ENCODE measurements at regions not wholly inside any gene's neighbourhood (a gene's known extent, or its start where the extent isn't known, plus 50 kb on each side); places are given as distances from the start of the nearest gene placed in this dataset.

- no peak for TF ChIP-seq CTCF (IDR thresholded peaks at IDR 0.05)
- no peak for TF ChIP-seq POLR2A (IDR thresholded peaks at IDR 0.05)
Observed at GRCh38 chr1:60894741-60895140, 187.6 kb upstream of the NFIA start.

Data from thyroid gland (tissue), 4 donors.